ENCODE measurements at regions not wholly inside any gene's neighbourhood (a gene's known extent, or its start where the extent isn't known, plus 50 kb on each side); places are given as distances from the start of the nearest gene placed in this dataset.

GRCh38 chr2:235303499-235304291 lies 190.1 kb upstream of the AGAP1 start:
- peak in 1 of 4 donors; percentile 21 for ATAC-seq
- no peak for DNase-seq
- H3K9me3 ChIP-seq = no peaks in the 10 kb centered on the region
- H3K4me3 ChIP-seq = no peak overlapping the region
- H3K27me3 ChIP-seq = no peaks in the 10 kb centered on the region
- 60% methylated on average over 11 of the region's 18 CpGs for WGBS (ENCODE audit: insufficient coverage, low coverage, low lambda C conversion rate, missing lambda C conversion rate)
- no peaks in the 10 kb centered on the region for H3K36me3 ChIP-seq
- intact Hi-C loops (cut with DNase I) = no loop called here
- no peak overlapping the region for H3K27ac ChIP-seq
- no peaks in the 10 kb centered on the region for H3K4me1 ChIP-seq
- TF ChIP-seq, protein P1, sequence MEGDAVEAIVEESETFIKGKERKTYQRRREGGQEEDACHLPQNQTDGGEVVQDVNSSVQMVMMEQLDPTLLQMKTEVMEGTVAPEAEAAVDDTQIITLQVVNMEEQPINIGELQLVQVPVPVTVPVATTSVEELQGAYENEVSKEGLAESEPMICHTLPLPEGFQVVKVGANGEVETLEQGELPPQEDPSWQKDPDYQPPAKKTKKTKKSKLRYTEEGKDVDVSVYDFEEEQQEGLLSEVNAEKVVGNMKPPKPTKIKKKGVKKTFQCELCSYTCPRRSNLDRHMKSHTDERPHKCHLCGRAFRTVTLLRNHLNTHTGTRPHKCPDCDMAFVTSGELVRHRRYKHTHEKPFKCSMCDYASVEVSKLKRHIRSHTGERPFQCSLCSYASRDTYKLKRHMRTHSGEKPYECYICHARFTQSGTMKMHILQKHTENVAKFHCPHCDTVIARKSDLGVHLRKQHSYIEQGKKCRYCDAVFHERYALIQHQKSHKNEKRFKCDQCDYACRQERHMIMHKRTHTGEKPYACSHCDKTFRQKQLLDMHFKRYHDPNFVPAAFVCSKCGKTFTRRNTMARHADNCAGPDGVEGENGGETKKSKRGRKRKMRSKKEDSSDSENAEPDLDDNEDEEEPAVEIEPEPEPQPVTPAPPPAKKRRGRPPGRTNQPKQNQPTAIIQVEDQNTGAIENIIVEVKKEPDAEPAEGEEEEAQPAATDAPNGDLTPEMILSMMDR (IDR thresholded peaks at IDR 0.05) = no peak
- no peak for TF ChIP-seq POLR2A (IDR thresholded peaks at IDR 0.05)

DNA sequence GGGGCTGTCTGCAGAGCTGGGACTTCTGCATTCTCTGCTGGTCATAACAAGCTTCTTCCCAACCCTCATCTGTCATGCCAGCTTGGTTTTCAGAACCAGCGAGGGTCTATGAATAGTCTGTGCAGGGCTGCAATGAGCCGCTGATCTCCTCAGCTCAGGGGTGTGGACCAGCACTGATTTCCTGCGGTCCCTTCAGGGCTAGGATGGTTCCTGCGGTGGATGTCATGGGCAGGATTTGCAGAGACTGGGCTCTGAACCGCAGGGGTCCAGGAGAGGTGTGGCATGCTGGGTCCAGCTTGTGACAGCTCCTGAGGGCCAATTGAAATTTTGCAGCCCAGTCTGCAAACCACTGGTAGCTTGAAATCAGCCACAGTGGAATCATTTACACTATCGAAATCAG lies 188.2 kb upstream of the AGAP1 start:
- no peaks in the 10 kb centered on the region for H3K9me3 ChIP-seq
- intact Hi-C loops (cut with DNase I) = no loop called here
- H3K27ac ChIP-seq = no peak overlapping the region
- DNase-seq (no peak), ATAC-seq (no peak)
- H3K4me1 ChIP-seq = no peaks in the 10 kb centered on the region
- H3K4me3 ChIP-seq = no peak overlapping the region
- H3K36me3 ChIP-seq = no peaks in the 10 kb centered on the region
- no peaks in the 10 kb centered on the region for H3K27me3 ChIP-seq
- TF ChIP-seq, protein P1 (IDR thresholded peaks at IDR 0.05) = no peak
- no peak for TF ChIP-seq POLR2A (IDR thresholded peaks at IDR 0.05)
- WGBS (ENCODE audit: insufficient coverage, low coverage, low lambda C conversion rate, missing lambda C conversion rate) = 65% methylated on average over 2 of the region's 6 CpGs

DNA sequence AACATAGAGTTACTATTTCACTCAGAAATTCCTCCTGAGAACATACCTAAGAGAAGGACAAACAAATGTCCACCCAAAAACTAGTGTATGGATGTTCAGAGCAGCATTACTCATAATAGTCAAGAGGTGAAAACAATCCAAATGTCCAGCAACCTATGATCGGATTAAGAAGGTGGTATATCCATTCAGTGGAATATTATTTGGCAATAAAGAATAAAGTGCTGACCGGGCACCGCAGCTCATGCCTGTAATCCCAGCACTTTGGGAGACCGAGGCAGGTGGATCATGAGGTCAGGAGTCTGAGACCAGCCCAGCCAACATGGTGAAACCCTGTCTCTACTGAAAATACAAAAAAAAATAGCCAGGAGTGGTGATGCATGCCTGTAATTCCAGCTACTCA lies 182.8 kb upstream of the AGAP1 start:
- no peaks in the 10 kb centered on the region for H3K27me3 ChIP-seq
- no peak overlapping the region for H3K27ac ChIP-seq
- intact Hi-C loops (cut with DNase I) = no loop called here
- DNase-seq (no peak), ATAC-seq (no peak)
- TF ChIP-seq POLR2A (IDR thresholded peaks at IDR 0.05) = no peak
- TF ChIP-seq, protein P1 (IDR thresholded peaks at IDR 0.05) = no peak
- H3K4me1 ChIP-seq = no peaks in the 10 kb centered on the region
- WGBS (ENCODE audit: insufficient coverage, low coverage, low lambda C conversion rate, missing lambda C conversion rate) = 85% methylated on average over 4 of the region's 4 CpGs
- no peaks in the 10 kb centered on the region for H3K36me3 ChIP-seq
- H3K9me3 ChIP-seq = no peaks in the 10 kb centered on the region
- no peak overlapping the region for H3K4me3 ChIP-seq

DNA sequence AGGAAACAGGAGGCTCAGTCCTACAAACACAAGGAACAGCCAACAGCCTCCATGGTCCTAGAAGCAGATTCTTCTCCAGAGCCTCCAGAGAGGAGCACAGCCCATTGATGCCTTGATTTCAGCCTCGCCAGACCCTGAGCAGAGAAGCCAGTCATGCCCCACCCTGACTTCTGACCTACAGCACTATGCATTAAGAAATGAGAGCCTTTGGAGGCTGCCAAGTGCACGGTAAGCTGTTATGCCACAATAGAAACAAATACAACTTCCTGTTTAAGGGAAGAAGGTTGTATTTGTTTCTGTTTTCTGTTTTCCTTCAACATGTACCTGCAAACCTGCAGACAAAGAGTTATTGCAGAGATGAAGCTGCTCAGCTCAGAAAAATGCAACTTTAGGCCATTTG lies 181.3 kb upstream of the AGAP1 start:
- Histone ChIP-seq H3K27ac (no peak overlapping the region), H3K4me1 (no peaks in the 10 kb centered on the region), H3K4me3 (no peak overlapping the region), H3K36me3 (no peaks in the 10 kb centered on the region), H3K9me3 (no peaks in the 10 kb centered on the region), H3K27me3 (no peaks in the 10 kb centered on the region)
- ATAC-seq (no peak), DNase-seq (no peak)
- intact Hi-C loops (cut with DNase I) = no loop called here
- WGBS (ENCODE audit: insufficient coverage, low coverage, low lambda C conversion rate, missing lambda C conversion rate) = 38% methylated on average over 1 of the region's 2 CpGs
- TF ChIP-seq POLR2A (IDR thresholded peaks at IDR 0.05) = no peak
- TF ChIP-seq, protein P1 (IDR thresholded peaks at IDR 0.05) = no peak
